ENCODE measurements at regions not wholly inside any gene's neighbourhood (a gene's known extent, or its start where the extent isn't known, plus 50 kb on each side); places are given as distances from the start of the nearest gene placed in this dataset.

DNA sequence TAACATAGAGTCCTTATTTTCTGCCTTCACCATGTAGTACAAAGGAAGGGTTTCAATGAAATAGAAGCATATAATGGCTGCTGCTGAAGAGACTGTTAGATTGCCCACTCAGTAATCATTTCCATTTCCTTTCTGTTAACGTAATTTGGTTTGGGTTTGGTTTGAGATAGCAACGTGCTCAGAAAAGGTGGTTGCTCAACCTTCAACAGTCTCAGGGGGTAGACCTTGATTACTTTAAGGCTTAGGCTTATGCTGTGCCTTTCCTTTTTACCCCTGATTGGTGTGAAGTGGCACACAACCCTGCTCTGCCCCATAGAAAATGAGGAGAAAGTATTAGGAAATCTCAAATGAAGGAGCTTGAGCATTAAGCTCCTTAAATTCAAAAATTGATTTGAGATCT, 163.7 kb upstream of the TP63 start:
- TF ChIP-seq, protein P1, sequence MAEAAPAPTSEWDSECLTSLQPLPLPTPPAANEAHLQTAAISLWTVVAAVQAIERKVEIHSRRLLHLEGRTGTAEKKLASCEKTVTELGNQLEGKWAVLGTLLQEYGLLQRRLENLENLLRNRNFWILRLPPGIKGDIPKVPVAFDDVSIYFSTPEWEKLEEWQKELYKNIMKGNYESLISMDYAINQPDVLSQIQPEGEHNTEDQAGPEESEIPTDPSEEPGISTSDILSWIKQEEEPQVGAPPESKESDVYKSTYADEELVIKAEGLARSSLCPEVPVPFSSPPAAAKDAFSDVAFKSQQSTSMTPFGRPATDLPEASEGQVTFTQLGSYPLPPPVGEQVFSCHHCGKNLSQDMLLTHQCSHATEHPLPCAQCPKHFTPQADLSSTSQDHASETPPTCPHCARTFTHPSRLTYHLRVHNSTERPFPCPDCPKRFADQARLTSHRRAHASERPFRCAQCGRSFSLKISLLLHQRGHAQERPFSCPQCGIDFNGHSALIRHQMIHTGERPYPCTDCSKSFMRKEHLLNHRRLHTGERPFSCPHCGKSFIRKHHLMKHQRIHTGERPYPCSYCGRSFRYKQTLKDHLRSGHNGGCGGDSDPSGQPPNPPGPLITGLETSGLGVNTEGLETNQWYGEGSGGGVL (CRISPR knock-in tag; IDR thresholded peaks at IDR 0.05) = no peak
- no peak for TF ChIP-seq SPI1 (IDR thresholded peaks at IDR 0.05; ENCODE audit: borderline replicate concordance, low read depth, low read length)
- TF ChIP-seq CREB1 (IDR thresholded peaks at IDR 0.05) = no peak
- no peak for TF ChIP-seq CREB1 (CRISPR knock-in tag; IDR thresholded peaks at IDR 0.05)
- no peak for TF ChIP-seq POLR2AphosphoS5 (IDR thresholded peaks at IDR 0.05; ENCODE audit: control insufficient read depth, insufficient read depth, low read depth, low read length)
- no peak for TF ChIP-seq ZNF232 (CRISPR knock-in tag; IDR thresholded peaks at IDR 0.05)
- TF ChIP-seq, protein P2, sequence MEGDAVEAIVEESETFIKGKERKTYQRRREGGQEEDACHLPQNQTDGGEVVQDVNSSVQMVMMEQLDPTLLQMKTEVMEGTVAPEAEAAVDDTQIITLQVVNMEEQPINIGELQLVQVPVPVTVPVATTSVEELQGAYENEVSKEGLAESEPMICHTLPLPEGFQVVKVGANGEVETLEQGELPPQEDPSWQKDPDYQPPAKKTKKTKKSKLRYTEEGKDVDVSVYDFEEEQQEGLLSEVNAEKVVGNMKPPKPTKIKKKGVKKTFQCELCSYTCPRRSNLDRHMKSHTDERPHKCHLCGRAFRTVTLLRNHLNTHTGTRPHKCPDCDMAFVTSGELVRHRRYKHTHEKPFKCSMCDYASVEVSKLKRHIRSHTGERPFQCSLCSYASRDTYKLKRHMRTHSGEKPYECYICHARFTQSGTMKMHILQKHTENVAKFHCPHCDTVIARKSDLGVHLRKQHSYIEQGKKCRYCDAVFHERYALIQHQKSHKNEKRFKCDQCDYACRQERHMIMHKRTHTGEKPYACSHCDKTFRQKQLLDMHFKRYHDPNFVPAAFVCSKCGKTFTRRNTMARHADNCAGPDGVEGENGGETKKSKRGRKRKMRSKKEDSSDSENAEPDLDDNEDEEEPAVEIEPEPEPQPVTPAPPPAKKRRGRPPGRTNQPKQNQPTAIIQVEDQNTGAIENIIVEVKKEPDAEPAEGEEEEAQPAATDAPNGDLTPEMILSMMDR (IDR thresholded peaks at IDR 0.05 in 2 of 3, conservative IDR thresholded peaks at IDR 0.05 in 1 of 3; ENCODE audit: insufficient read depth in 2 of 3, low read depth in 1 of 3, low read length in 3 of 3) = no peak
- no peak for TF ChIP-seq GABPA (tag; conservative IDR thresholded peaks at IDR 0.05; ENCODE audit: low read depth)
- TF ChIP-seq, protein P3, sequence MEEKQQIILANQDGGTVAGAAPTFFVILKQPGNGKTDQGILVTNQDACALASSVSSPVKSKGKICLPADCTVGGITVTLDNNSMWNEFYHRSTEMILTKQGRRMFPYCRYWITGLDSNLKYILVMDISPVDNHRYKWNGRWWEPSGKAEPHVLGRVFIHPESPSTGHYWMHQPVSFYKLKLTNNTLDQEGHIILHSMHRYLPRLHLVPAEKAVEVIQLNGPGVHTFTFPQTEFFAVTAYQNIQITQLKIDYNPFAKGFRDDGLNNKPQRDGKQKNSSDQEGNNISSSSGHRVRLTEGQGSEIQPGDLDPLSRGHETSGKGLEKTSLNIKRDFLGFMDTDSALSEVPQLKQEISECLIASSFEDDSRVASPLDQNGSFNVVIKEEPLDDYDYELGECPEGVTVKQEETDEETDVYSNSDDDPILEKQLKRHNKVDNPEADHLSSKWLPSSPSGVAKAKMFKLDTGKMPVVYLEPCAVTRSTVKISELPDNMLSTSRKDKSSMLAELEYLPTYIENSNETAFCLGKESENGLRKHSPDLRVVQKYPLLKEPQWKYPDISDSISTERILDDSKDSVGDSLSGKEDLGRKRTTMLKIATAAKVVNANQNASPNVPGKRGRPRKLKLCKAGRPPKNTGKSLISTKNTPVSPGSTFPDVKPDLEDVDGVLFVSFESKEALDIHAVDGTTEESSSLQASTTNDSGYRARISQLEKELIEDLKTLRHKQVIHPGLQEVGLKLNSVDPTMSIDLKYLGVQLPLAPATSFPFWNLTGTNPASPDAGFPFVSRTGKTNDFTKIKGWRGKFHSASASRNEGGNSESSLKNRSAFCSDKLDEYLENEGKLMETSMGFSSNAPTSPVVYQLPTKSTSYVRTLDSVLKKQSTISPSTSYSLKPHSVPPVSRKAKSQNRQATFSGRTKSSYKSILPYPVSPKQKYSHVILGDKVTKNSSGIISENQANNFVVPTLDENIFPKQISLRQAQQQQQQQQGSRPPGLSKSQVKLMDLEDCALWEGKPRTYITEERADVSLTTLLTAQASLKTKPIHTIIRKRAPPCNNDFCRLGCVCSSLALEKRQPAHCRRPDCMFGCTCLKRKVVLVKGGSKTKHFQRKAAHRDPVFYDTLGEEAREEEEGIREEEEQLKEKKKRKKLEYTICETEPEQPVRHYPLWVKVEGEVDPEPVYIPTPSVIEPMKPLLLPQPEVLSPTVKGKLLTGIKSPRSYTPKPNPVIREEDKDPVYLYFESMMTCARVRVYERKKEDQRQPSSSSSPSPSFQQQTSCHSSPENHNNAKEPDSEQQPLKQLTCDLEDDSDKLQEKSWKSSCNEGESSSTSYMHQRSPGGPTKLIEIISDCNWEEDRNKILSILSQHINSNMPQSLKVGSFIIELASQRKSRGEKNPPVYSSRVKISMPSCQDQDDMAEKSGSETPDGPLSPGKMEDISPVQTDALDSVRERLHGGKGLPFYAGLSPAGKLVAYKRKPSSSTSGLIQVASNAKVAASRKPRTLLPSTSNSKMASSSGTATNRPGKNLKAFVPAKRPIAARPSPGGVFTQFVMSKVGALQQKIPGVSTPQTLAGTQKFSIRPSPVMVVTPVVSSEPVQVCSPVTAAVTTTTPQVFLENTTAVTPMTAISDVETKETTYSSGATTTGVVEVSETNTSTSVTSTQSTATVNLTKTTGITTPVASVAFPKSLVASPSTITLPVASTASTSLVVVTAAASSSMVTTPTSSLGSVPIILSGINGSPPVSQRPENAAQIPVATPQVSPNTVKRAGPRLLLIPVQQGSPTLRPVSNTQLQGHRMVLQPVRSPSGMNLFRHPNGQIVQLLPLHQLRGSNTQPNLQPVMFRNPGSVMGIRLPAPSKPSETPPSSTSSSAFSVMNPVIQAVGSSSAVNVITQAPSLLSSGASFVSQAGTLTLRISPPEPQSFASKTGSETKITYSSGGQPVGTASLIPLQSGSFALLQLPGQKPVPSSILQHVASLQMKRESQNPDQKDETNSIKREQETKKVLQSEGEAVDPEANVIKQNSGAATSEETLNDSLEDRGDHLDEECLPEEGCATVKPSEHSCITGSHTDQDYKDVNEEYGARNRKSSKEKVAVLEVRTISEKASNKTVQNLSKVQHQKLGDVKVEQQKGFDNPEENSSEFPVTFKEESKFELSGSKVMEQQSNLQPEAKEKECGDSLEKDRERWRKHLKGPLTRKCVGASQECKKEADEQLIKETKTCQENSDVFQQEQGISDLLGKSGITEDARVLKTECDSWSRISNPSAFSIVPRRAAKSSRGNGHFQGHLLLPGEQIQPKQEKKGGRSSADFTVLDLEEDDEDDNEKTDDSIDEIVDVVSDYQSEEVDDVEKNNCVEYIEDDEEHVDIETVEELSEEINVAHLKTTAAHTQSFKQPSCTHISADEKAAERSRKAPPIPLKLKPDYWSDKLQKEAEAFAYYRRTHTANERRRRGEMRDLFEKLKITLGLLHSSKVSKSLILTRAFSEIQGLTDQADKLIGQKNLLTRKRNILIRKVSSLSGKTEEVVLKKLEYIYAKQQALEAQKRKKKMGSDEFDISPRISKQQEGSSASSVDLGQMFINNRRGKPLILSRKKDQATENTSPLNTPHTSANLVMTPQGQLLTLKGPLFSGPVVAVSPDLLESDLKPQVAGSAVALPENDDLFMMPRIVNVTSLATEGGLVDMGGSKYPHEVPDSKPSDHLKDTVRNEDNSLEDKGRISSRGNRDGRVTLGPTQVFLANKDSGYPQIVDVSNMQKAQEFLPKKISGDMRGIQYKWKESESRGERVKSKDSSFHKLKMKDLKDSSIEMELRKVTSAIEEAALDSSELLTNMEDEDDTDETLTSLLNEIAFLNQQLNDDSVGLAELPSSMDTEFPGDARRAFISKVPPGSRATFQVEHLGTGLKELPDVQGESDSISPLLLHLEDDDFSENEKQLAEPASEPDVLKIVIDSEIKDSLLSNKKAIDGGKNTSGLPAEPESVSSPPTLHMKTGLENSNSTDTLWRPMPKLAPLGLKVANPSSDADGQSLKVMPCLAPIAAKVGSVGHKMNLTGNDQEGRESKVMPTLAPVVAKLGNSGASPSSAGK (IDR thresholded peaks at IDR 0.05) = no peak
- no peak for TF ChIP-seq POU5F1 (IDR thresholded peaks at IDR 0.05; ENCODE audit: borderline replicate concordance, low read depth, low read length, partially characterized antibody)
- TF ChIP-seq IRF2 (CRISPR knock-in tag; IDR thresholded peaks at IDR 0.05) = no peak

All from K562 (cell line).